Peyer's patch (tissue), 4 donors: ENCODE measurements at regions not wholly inside any gene's neighbourhood (a gene's known extent, or its start where the extent isn't known, plus 50 kb on each side); places are given as distances from the start of the nearest gene placed in this dataset.

ENCODE experiments used
- POLR2A ChIP-seq, 2 donors: fragments of 450-650 bp; IDR thresholded peaks; one replicate each; pipeline ENCODE4 v1.5.1; 2017; ENCODE audit warnings: antibody characterized with exemption in 2 of 2, mild to moderate bottlenecking in 2 of 2, moderate library complexity in 2 of 2
- TF ChIP-seq, protein P1 (sequence below), 6 experiments: fragments of 450-650 bp in 4 of 6; fragments of 200-600 bp in 2 of 6; sonication (generic) in 1 of 6; IDR thresholded peaks; one replicate each; pipeline ENCODE4 v1.5.1; 2017 to 2019; ENCODE audit warnings: antibody characterized with exemption in 6 of 6, mild to moderate bottlenecking in 3 of 6, moderate library complexity in 1 of 6

DNA sequence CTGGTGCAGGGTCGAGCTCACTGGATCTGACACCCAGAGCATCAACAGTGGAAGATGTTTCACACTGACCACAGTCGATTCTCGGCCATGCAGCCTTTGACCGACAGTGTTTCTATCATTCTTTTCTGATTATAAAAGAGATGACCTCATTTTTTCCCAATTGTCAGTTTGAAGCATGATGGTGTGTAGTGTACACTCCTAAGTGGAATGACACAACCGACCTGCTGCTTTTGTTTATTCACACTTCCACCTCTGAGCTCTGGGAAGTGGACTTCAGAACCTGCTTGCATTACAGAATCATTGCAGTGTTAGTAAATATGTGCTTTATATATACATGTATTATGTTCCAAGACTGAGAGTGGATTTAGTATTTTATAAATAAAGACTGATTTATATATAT is 128.6 kb downstream of the IRX2 start:
- TF ChIP-seq, protein P1, sequence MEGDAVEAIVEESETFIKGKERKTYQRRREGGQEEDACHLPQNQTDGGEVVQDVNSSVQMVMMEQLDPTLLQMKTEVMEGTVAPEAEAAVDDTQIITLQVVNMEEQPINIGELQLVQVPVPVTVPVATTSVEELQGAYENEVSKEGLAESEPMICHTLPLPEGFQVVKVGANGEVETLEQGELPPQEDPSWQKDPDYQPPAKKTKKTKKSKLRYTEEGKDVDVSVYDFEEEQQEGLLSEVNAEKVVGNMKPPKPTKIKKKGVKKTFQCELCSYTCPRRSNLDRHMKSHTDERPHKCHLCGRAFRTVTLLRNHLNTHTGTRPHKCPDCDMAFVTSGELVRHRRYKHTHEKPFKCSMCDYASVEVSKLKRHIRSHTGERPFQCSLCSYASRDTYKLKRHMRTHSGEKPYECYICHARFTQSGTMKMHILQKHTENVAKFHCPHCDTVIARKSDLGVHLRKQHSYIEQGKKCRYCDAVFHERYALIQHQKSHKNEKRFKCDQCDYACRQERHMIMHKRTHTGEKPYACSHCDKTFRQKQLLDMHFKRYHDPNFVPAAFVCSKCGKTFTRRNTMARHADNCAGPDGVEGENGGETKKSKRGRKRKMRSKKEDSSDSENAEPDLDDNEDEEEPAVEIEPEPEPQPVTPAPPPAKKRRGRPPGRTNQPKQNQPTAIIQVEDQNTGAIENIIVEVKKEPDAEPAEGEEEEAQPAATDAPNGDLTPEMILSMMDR (IDR thresholded peaks at IDR 0.05): no peak
- no peak for TF ChIP-seq POLR2A (IDR thresholded peaks at IDR 0.05)
